Prostate gland (tissue), 2 donors: ENCODE measurements at regions not wholly inside any gene's neighbourhood (a gene's known extent, or its start where the extent isn't known, plus 50 kb on each side); places are given as distances from the start of the nearest gene placed in this dataset.

Source experiments
- DNase-seq: peaks from one replicate; pipeline ENCODE4 v3.0.0-alpha.2; 2019; ENCODE audit warnings: low spot score
- H3K27ac ChIP-seq, 2 donors: fragments of 200-600 bp; sonication (generic); 2 replicates each; pipeline ENCODE4 v1.5.1; 2017 to 2019
- H3K27me3 ChIP-seq: fragments of 200-600 bp; sonication (generic); replicated peaks from 2 replicates; pipeline ENCODE4 v1.5.1; 2019; ENCODE audit not compliant: insufficient read depth
- H3K36me3 ChIP-seq, 2 donors: fragments of 200-600 bp; sonication (generic); 1 replicate in 1 of 2; 2 replicates in 1 of 2; pipeline versions ENCODE4 v1.5.1 to v1.8.1; 2017 to 2019
- H3K4me1 ChIP-seq: fragments of 200-600 bp; sonication (generic); replicated peaks from 2 replicates; pipeline ENCODE4 v1.5.1; 2019
- H3K4me3 ChIP-seq, 2 donors: fragments of 200-600 bp; sonication (generic); 2 replicates each; pipeline ENCODE4 v1.5.1; 2017 to 2019
- H3K9me3 ChIP-seq: fragments of 200-600 bp; sonication (generic); 2 replicates; pipeline ENCODE4 v1.5.1; 2017
- CTCF ChIP-seq, 4 experiments: fragments of 200-600 bp in 2 of 4; fragments of 450-650 bp in 2 of 4; sonication (generic) in 2 of 4; IDR thresholded peaks; 1 replicate in 3 of 4; 2 replicates in 1 of 4; pipeline ENCODE4 v1.5.1; 2016 to 2019; ENCODE audit warnings: antibody characterized with exemption in 4 of 4, mild to moderate bottlenecking in 2 of 4, moderate library complexity in 2 of 4
- POLR2A ChIP-seq: fragments of 450-650 bp; IDR thresholded peaks from one replicate; pipeline ENCODE4 v1.6.1; 2016; ENCODE audit warnings: antibody characterized with exemption, mild to moderate bottlenecking
- POLR2AphosphoS5 ChIP-seq: sonication (generic); formaldehyde crosslinking; IDR thresholded peaks from one replicate; pipeline ENCODE4 v1.6.1; 2017; ENCODE audit warnings: antibody characterized with exemption
- WGBS: methylation state at CpG from one replicate; pipeline ENCODE4 v1.1.5; 2018; 5-methylcytosine and 5-hydroxymethylcytosine counted together
- intact Hi-C: fragments of 100-400 bp; cut with DNase I; formaldehyde crosslinking; loops from one replicate; pipeline ENCODE4 v1.14.2; 2022

DNA sequence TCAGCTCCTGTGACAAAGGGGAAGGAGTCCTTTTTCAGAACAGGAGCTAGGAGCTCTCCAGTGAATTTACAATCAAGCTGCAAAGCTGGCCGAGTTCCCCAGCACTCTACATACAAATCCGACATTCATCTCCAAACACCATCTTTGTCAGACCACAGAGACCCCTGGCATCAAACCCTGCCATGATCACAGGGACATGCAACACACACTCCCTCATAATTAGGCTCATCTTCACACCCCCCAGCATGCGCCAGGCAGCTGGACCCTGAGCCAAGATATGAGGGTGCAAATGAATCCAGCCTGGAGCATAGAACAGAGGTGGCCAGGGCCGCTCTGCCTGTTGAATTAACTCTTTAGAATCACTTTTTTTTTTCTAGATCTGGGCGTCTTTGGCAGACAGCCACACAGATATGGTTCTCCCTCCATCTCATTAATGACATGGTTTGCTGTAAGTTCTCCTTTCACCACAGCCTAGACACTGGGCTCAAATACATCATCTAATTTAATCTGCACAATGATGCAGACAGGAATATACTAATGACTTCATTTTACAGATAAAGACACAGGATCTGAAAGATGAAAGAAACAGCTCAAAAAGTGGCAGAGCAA, 366.3 kb downstream of the NPIPA8 start:
- DNase-seq = no peak

GRCh38 chr16:17965133-17965900, 371.2 kb downstream of the NPIPA8 start:
- no peak for DNase-seq
- Histone ChIP-seq H3K27ac (no peak overlapping the region), H3K36me3 (no peaks in the 10 kb centered on the region), H3K27me3 (no peaks in the 10 kb centered on the region), H3K9me3 (no peaks in the 10 kb centered on the region), H3K4me3 (no peak overlapping the region), H3K4me1 (no peaks in the 10 kb centered on the region)
- intact Hi-C loops = no loop called here
- TF ChIP-seq POLR2AphosphoS5 = no peak
- no peak for TF ChIP-seq POLR2A
- no peak for TF ChIP-seq CTCF (IDR thresholded peaks at IDR 0.05)
- 70% methylated on average over 10 of the region's 10 CpGs for WGBS

More for the DNA sequence above, 366.3 kb downstream of the NPIPA8 start:
- Histone ChIP-seq H3K27me3 (no peaks in the 10 kb centered on the region), H3K9me3 (no peaks in the 10 kb centered on the region), H3K4me1 (peaks cover 7% of the 10 kb centered on the region), H3K27ac (no peak overlapping the region), H3K4me3 (no peak overlapping the region), H3K36me3 (no peaks in the 10 kb centered on the region)
- WGBS = 54% methylated on average over 5 of the region's 5 CpGs
- TF ChIP-seq CTCF (IDR thresholded peaks at IDR 0.05) (no peak), POLR2A (no peak), POLR2AphosphoS5 (no peak)
- intact Hi-C loops = no loop called here

GRCh38 chr16:17964196-17964595, 372.3 kb downstream of the NPIPA8 start:
- intact Hi-C loops = no loop called here
- no peaks in the 10 kb centered on the region for H3K9me3 ChIP-seq
- 37% methylated on average over 3 of the region's 3 CpGs for WGBS
- no peak for TF ChIP-seq POLR2AphosphoS5
- no peak for TF ChIP-seq CTCF (IDR thresholded peaks at IDR 0.05)
- no peak for TF ChIP-seq POLR2A
- DNase-seq = no peak
- H3K27ac ChIP-seq = no peak overlapping the region
- H3K27me3 ChIP-seq = no peaks in the 10 kb centered on the region
- H3K4me3 ChIP-seq = no peak overlapping the region
- no peaks in the 10 kb centered on the region for H3K36me3 ChIP-seq
- H3K4me1 ChIP-seq = no peaks in the 10 kb centered on the region

DNA sequence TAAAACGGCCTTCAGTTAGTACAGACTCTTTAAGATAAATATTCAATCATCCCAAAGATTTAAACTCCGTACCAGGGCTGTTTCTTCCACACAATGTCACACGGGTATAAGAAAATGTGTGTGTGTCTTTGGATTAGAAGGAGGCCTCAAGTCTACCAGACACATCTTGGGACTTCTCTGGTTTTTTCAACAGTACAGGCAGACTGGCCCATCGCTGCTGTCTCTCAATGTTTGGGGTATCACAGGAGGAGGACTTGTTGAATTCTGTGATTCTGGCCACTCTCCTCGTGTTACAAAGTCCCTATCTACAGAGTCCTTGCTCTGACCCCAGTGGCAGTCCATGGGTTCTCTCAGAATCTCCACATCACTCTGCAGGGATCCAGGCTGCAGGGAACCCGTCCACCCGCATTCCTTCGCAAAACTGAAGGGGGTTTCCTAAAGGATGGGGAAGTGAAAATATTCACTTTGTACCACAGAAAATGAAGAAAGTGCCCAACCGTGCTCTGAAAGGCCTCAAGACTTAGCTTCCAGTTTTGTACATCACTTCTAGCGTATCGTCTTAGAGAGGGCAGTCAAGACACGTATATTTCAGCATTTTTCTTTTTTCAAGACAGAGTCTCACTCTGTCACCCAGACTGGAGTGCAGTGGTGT, 373.2 kb downstream of the NPIPA8 start:
- WGBS = 79% methylated on average over 12 of the region's 12 CpGs
- no peak overlapping the region for H3K4me3 ChIP-seq
- no peaks in the 10 kb centered on the region for H3K36me3 ChIP-seq
- DNase-seq = no peak
- H3K9me3 ChIP-seq = no peaks in the 10 kb centered on the region
- TF ChIP-seq POLR2A = no peak
- no peak for TF ChIP-seq CTCF (IDR thresholded peaks at IDR 0.05)
- TF ChIP-seq POLR2AphosphoS5 = no peak
- intact Hi-C loops = no loop called here
- no peak overlapping the region for H3K27ac ChIP-seq
- H3K27me3 ChIP-seq = no peaks in the 10 kb centered on the region
- no peaks in the 10 kb centered on the region for H3K4me1 ChIP-seq
